ENCODE measurements at regions not wholly inside any gene's neighbourhood (a gene's known extent, or its start where the extent isn't known, plus 50 kb on each side); places are given as distances from the start of the nearest gene placed in this dataset.

- Histone ChIP-seq H3K79me2 (ENCODE audit: control insufficient read depth, insufficient read depth, low read length) (no peaks in the 10 kb centered on the region), H3K4ac (ENCODE audit: low read depth, low read length) (no peak overlapping the region), H2BK120ac (ENCODE audit: low read depth, low read length) (no peak overlapping the region), H4K8ac (ENCODE audit: low read depth, low read length) (no peak overlapping the region), H3K4me2 (ENCODE audit: low read length) (no peak overlapping the region), H2BK15ac (replicated peaks; ENCODE audit: low read depth) (no peak overlapping the region), H2AK5ac (ENCODE audit: low read length) (no peak overlapping the region), H3K4me3 (ENCODE audit: low read length) (no peak overlapping the region), H3K9ac (ENCODE audit: low read length) (no peak overlapping the region), H3K27ac (ENCODE audit: low read depth, low read length) (no peak overlapping the region), H4K5ac (ENCODE audit: low read length) (no peak overlapping the region), H3K23ac (ENCODE audit: low read length) (no peak overlapping the region), H2BK5ac (ENCODE audit: low read length) (no peak overlapping the region), H3K4me1 (ENCODE audit: control insufficient read depth, low read depth, low read length) (peaks cover 2% of the 10 kb centered on the region), H3K18ac (ENCODE audit: low read length) (no peak overlapping the region), H3K56ac (ENCODE audit: low read length) (no peak overlapping the region), H3K36me3 (ENCODE audit: control insufficient read depth, insufficient read depth, low read length) (no peaks in the 10 kb centered on the region), H3K79me1 (ENCODE audit: low read length) (no peaks in the 10 kb centered on the region), H3K27me3 (ENCODE audit: insufficient read depth, low read length, poor library complexity) (no peaks in the 10 kb centered on the region)
- WGBS (ENCODE audit: extremely low coverage, insufficient coverage, low lambda C conversion rate) = no CpG with 5 or more reads among the region's 24 CpGs
- no peak for DNase-seq
Observed at GRCh38 chr1:36585569-36586548, 103.1 kb upstream of the CSF3R start.

DNA sequence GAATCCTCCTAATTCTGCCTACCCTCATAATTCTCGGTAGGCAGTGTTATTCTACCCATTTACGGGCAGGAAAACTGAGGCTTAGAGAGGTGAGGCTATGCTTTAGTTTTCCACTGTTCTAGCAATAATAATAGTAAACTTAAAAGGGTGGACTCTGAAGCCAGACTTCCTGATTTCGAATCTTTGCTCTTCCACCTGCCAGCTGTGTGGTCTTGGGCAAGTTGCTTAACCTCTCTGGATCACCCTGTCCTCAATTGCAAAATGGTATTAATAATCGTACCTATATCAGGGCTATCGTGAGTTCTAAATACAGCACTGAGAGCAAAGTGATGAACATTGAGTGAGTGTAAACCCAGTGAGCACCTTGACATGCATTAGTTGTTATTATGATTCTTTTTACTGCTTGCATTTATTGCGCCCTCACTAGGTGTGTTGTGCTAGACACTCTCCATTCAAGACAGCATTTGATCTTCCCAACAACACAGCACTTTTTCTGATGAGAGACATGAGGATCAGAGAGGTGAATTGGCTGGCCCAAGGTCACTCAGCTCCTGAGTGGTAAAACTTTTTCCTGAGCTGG, 102.3 kb upstream of the CSF3R start:
- no peak overlapping the region for H2BK5ac ChIP-seq (ENCODE audit: low read length)
- no CpG with 5 or more reads among the region's 6 CpGs for WGBS (ENCODE audit: extremely low coverage, insufficient coverage, low lambda C conversion rate)
- H3K4ac ChIP-seq (ENCODE audit: low read depth, low read length) = no peak overlapping the region
- H4K5ac ChIP-seq (ENCODE audit: low read length) = no peak overlapping the region
- no peaks in the 10 kb centered on the region for H3K79me1 ChIP-seq (ENCODE audit: low read length)
- H3K56ac ChIP-seq (ENCODE audit: low read length) = no peak overlapping the region
- no peak overlapping the region for H2BK120ac ChIP-seq (ENCODE audit: low read depth, low read length)
- no peak for DNase-seq
- H3K27me3 ChIP-seq (ENCODE audit: insufficient read depth, low read length, poor library complexity) = no peaks in the 10 kb centered on the region
- H3K18ac ChIP-seq (ENCODE audit: low read length) = no peak overlapping the region
- no peak overlapping the region for H3K4me3 ChIP-seq (ENCODE audit: low read length)
- no peaks in the 10 kb centered on the region for H3K36me3 ChIP-seq (ENCODE audit: control insufficient read depth, insufficient read depth, low read length)
- no peak overlapping the region for H3K23ac ChIP-seq (ENCODE audit: low read length)
- H3K9ac ChIP-seq (ENCODE audit: low read length) = no peak overlapping the region
- no peak overlapping the region for H3K27ac ChIP-seq (ENCODE audit: low read depth, low read length)
- H3K4me2 ChIP-seq (ENCODE audit: low read length) = no peak overlapping the region
- H2BK15ac ChIP-seq (replicated peaks; ENCODE audit: low read depth) = no peak overlapping the region
- no peaks in the 10 kb centered on the region for H3K79me2 ChIP-seq (ENCODE audit: control insufficient read depth, insufficient read depth, low read length)
- no peak overlapping the region for H2AK5ac ChIP-seq (ENCODE audit: low read length)
- peaks cover 3% of the 10 kb centered on the region for H3K4me1 ChIP-seq (ENCODE audit: control insufficient read depth, low read depth, low read length)
- H4K8ac ChIP-seq (ENCODE audit: low read depth, low read length) = no peak overlapping the region

DNA sequence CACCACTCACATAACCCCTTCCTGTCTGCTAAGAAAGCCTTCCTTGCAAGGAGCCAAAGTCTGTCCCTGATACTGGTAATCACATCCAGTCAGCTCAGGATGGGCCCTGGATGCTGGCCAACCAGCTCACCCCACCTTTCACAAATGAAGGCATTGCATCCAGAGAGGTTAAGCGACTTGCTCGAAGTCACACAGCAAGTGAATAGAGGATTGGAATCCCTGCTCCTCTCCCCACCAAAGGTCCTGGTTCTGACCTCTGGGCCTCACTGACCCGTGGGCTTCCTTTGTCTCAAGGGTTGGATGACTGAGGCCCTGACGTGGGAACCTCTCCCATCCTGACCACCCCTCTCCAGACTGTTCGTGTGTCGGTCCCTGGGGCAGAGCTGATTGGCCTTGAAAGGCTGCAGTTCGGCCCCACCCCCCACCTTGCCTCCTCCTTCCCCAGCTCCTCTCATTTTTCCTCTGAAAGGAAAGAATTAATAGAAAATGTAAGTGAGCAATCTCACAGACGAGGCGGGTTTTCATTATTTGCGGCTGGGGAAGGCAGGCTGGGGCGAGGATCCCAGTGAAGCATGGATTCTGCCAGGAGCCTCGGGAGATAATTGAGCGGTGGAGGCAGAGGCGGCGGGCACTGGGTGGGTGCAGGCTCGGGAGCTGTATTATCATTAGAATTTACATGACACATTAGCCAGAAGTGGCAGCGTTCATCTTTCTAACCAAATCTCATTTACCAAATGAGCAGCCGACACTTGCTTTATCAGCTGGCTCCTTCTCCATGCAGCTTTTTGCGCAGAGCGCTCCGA, 101.5 kb upstream of the CSF3R start:
- H2BK15ac ChIP-seq (replicated peaks; ENCODE audit: low read depth) = no peak overlapping the region
- no peaks in the 10 kb centered on the region for H3K36me3 ChIP-seq (ENCODE audit: control insufficient read depth, insufficient read depth, low read length)
- WGBS (ENCODE audit: extremely low coverage, insufficient coverage, low lambda C conversion rate) = no CpG with 5 or more reads among the region's 21 CpGs
- no peak overlapping the region for H4K5ac ChIP-seq (ENCODE audit: low read length)
- no peak overlapping the region for H3K23ac ChIP-seq (ENCODE audit: low read length)
- no peak overlapping the region for H3K4me3 ChIP-seq (ENCODE audit: low read length)
- H3K79me2 ChIP-seq (ENCODE audit: control insufficient read depth, insufficient read depth, low read length) = no peaks in the 10 kb centered on the region
- no peak overlapping the region for H3K4me2 ChIP-seq (ENCODE audit: low read length)
- H3K27me3 ChIP-seq (ENCODE audit: insufficient read depth, low read length, poor library complexity) = no peaks in the 10 kb centered on the region
- no peaks in the 10 kb centered on the region for H3K79me1 ChIP-seq (ENCODE audit: low read length)
- H4K8ac ChIP-seq (ENCODE audit: low read depth, low read length) = no peak overlapping the region
- H3K9ac ChIP-seq (ENCODE audit: low read length) = no peak overlapping the region
- H2BK120ac ChIP-seq (ENCODE audit: low read depth, low read length) = no peak overlapping the region
- DNase-seq = no peak
- H3K27ac ChIP-seq (ENCODE audit: low read depth, low read length) = no peak overlapping the region
- H3K4me1 ChIP-seq (ENCODE audit: control insufficient read depth, low read depth, low read length) = peaks cover 3% of the 10 kb centered on the region
- no peak overlapping the region for H2BK5ac ChIP-seq (ENCODE audit: low read length)
- no peak overlapping the region for H3K56ac ChIP-seq (ENCODE audit: low read length)
- H3K18ac ChIP-seq (ENCODE audit: low read length) = no peak overlapping the region
- no peak overlapping the region for H3K4ac ChIP-seq (ENCODE audit: low read depth, low read length)
- H2AK5ac ChIP-seq (ENCODE audit: low read length) = no peak overlapping the region

GRCh38 chr1:36583080-36583479, 100.4 kb upstream of the CSF3R start:
- Histone ChIP-seq H3K27ac (ENCODE audit: low read depth, low read length) (no peak overlapping the region), H3K18ac (ENCODE audit: low read length) (no peak overlapping the region), H3K79me2 (ENCODE audit: control insufficient read depth, insufficient read depth, low read length) (no peaks in the 10 kb centered on the region), H3K4ac (ENCODE audit: low read depth, low read length) (no peak overlapping the region), H3K27me3 (ENCODE audit: insufficient read depth, low read length, poor library complexity) (no peaks in the 10 kb centered on the region), H4K5ac (ENCODE audit: low read length) (no peak overlapping the region), H3K36me3 (ENCODE audit: control insufficient read depth, insufficient read depth, low read length) (no peaks in the 10 kb centered on the region), H3K4me1 (ENCODE audit: control insufficient read depth, low read depth, low read length) (peaks cover 3% of the 10 kb centered on the region), H3K4me2 (ENCODE audit: low read length) (no peak overlapping the region), H3K23ac (ENCODE audit: low read length) (no peak overlapping the region), H2BK5ac (ENCODE audit: low read length) (no peak overlapping the region), H4K8ac (ENCODE audit: low read depth, low read length) (no peak overlapping the region), H2BK15ac (replicated peaks; ENCODE audit: low read depth) (no peak overlapping the region), H3K79me1 (ENCODE audit: low read length) (no peaks in the 10 kb centered on the region), H3K56ac (ENCODE audit: low read length) (no peak overlapping the region), H2BK120ac (ENCODE audit: low read depth, low read length) (no peak overlapping the region), H3K4me3 (ENCODE audit: low read length) (no peak overlapping the region), H3K9ac (ENCODE audit: low read length) (no peak overlapping the region), H2AK5ac (ENCODE audit: low read length) (no peak overlapping the region)
- WGBS (ENCODE audit: extremely low coverage, insufficient coverage, low lambda C conversion rate) = no CpG with 5 or more reads among the region's 3 CpGs
- no peak for DNase-seq

DNA sequence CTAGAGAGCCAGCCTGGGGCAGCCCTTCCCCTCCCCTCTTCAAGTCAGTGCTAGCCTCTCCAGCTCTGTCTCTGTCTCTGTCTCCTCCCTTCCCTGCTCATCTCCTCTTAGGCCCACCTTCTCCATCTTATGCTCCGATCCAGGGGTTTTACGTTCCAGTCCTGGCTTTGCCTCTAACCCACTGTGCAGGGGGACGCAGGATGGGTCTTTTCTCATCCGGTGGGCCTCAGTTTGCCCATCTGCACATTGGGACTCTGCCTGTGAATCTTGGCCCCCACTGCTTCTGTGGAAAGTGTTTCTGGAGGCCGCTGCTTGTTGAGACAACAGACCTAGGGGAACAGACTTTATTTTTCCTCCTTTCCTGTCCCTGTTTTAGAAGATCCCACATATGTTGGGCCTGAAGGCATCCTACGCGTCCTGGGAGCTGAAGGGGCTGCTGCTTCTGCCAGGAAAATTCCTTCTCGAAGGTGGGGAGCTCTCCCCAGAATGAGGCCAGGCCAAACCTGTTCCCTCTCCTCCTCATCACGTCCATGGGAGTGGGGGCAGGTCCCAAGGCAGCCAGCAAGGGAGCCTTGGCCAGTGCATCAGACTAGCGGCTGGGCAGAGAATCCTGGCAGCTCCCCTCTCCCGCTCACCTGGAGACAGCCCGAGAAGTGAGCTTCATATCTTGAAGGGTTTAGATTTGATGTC, 99.5 kb upstream of the CSF3R start:
- Histone ChIP-seq H3K23ac (ENCODE audit: low read length) (no peak overlapping the region), H2BK15ac (replicated peaks; ENCODE audit: low read depth) (no peak overlapping the region), H4K8ac (ENCODE audit: low read depth, low read length) (no peak overlapping the region), H3K4me3 (ENCODE audit: low read length) (no peak overlapping the region), H3K56ac (ENCODE audit: low read length) (no peak overlapping the region), H3K9ac (ENCODE audit: low read length) (no peak overlapping the region), H3K27ac (ENCODE audit: low read depth, low read length) (no peak overlapping the region), H2BK5ac (ENCODE audit: low read length) (no peak overlapping the region), H2AK5ac (ENCODE audit: low read length) (no peak overlapping the region), H3K36me3 (ENCODE audit: control insufficient read depth, insufficient read depth, low read length) (no peaks in the 10 kb centered on the region), H3K27me3 (ENCODE audit: insufficient read depth, low read length, poor library complexity) (no peaks in the 10 kb centered on the region), H4K5ac (ENCODE audit: low read length) (no peak overlapping the region), H3K4me1 (ENCODE audit: control insufficient read depth, low read depth, low read length) (peaks cover 3% of the 10 kb centered on the region), H3K4ac (ENCODE audit: low read depth, low read length) (no peak overlapping the region), H2BK120ac (ENCODE audit: low read depth, low read length) (no peak overlapping the region), H3K79me2 (ENCODE audit: control insufficient read depth, insufficient read depth, low read length) (no peaks in the 10 kb centered on the region), H3K4me2 (ENCODE audit: low read length) (no peak overlapping the region), H3K79me1 (ENCODE audit: low read length) (no peaks in the 10 kb centered on the region), H3K18ac (ENCODE audit: low read length) (no peak overlapping the region)
- no CpG with 5 or more reads among the region's 12 CpGs for WGBS (ENCODE audit: extremely low coverage, insufficient coverage, low lambda C conversion rate)
- DNase-seq = no peak
